PFSK-1 (cell line): ENCODE measurements at regions not wholly inside any gene's neighbourhood (a gene's known extent, or its start where the extent isn't known, plus 50 kb on each side); places are given as distances from the start of the nearest gene placed in this dataset.

Experiments
- POLR2AphosphoS5 ChIP-seq: IDR thresholded peaks from 2 replicates; pipeline ENCODE4 v1.6.1; 2012; ENCODE audit warnings: low read depth, mild to moderate bottlenecking, control low read depth, low read length, moderate library complexity
- REST ChIP-seq, 2 experiments: IDR thresholded peaks; 2 replicates each; pipeline versions ENCODE4 v1.6.1 to v1.8.0; 2011 to 2012; ENCODE audit warnings: low read depth in 2 of 2, low read length in 2 of 2, control low read depth in 1 of 2, inconsistent platforms in 1 of 2, mild to moderate bottlenecking in 1 of 2, moderate library complexity in 1 of 2; ENCODE audit not compliant: insufficient read depth in 1 of 2
- SIN3A ChIP-seq: IDR thresholded peaks from 2 replicates; pipeline ENCODE4 v1.6.1; 2012; ENCODE audit warnings: mild to moderate bottlenecking, low read length, moderate library complexity, borderline replicate concordance; ENCODE audit not compliant: insufficient read depth
- TAF1 ChIP-seq: IDR thresholded peaks from 2 replicates; pipeline ENCODE4 v1.6.1; 2012; ENCODE audit warnings: low read length, control low read depth, borderline replicate concordance; ENCODE audit not compliant: insufficient read depth

- no peak for TF ChIP-seq REST (IDR thresholded peaks at IDR 0.05; ENCODE audit: insufficient read depth in 1 of 2, low read depth in 2 of 2, low read length in 2 of 2)
- TF ChIP-seq TAF1 = no peak
- TF ChIP-seq POLR2AphosphoS5 = no peak
- TF ChIP-seq SIN3A = no peak
Measured at GRCh38 chr11:109654091-109654490, 232.1 kb downstream of the C11orf87 start.
